ELR (cell line): ENCODE measurements at regions not wholly inside any gene's neighbourhood (a gene's known extent, or its start where the extent isn't known, plus 50 kb on each side); places are given as distances from the start of the nearest gene placed in this dataset.

Source experiments
- DNase-seq: peaks from one replicate; pipeline ENCODE4 v3.0.0-alpha.2; 2015; ENCODE audit warnings: low read depth

GRCh38 chr2:237171396-237171795 lies 85.7 kb downstream of the COPS8 start:
- peak; percentile 93 for DNase-seq

DNA sequence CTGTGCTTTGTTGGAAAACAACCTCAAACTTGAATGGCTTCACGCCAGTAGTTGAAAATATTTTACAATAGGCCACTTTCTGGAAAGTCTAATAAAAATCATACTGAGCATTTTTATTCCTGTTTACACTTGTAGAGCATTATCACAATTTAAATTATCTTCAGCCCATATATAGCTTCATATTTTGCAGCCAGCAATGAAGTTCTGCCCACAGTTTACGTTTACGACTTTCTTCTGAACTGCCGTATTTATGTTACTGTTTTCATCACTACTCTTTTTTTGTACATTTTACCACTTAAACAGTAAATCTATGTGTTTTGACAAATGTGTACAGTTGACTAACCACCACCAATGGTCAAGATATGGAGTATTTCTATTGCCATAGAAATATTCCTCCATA lies 86.2 kb downstream of the COPS8 start:
- DNase-seq: no peak

- no peak for DNase-seq
Measured at GRCh38 chr2:237177052-237177451, 91.4 kb downstream of the COPS8 start.

- no peak for DNase-seq
Measured at GRCh38 chr2:237177986-237178385, 92.3 kb downstream of the COPS8 start.

DNA sequence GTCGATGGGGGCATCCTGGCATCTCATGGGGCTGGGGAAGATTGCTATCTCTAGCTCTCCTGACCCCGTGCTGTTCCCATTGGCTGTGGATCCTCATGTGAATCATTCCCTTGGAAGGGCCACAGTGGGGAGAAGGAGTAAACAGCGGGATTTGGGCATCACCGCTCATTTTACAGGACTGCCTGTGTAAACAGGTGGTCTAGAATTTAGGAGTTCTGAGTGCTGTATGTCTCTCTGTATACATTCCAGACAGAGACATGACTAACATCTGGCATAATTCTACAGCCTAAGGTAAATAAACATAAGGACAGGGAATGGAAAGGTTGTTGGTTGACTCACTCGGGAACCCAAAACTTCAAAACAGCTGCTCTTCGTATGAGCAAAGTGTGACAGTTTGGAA lies 92.7 kb downstream of the COPS8 start:
- peak; percentile 93 for DNase-seq

DNA sequence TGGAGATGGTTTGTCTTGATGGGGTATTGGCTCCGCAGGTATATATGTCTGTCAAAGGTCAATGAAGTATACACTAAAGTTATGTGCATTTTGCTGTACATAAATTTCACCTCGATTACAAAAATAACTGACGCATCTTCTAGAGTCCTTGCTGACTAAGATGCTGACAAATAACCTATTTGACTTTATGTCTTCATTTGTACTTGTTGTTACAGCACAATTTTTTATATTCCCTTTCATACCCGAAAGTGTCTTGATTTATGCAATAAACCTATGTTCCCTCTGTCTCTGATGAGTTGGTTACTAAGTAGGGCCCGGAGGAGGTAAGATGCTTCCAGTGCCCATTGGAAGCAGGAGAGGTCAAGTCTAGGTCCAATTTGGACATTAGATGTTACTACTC lies 93.5 kb downstream of the COPS8 start:
- no peak for DNase-seq

GRCh38 chr2:237180187-237180586 lies 94.5 kb downstream of the COPS8 start:
- DNase-seq: no peak

GRCh38 chr2:237180987-237181386 lies 95.3 kb downstream of the COPS8 start:
- peak; percentile 13 for DNase-seq

DNA sequence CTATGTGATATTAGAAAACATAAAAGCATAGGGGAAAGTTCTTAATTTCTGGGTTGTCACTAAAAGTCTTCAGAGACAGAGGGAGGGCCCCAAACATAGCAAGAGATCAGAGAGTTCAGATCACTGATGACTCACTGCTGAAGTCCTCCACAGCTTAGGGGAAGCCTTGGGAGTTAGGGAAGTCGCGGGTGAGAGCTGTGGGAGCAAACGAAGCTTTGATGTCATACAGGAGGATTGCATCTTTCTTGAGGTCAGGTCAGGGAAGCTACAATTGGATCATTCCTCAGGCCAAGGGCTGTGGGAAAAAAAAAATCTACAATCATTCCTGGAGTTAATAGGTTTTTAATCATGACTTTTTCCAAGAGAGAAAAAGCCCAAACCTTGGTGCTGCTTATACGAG lies 96.2 kb downstream of the COPS8 start:
- peak; percentile 94 for DNase-seq

DNA sequence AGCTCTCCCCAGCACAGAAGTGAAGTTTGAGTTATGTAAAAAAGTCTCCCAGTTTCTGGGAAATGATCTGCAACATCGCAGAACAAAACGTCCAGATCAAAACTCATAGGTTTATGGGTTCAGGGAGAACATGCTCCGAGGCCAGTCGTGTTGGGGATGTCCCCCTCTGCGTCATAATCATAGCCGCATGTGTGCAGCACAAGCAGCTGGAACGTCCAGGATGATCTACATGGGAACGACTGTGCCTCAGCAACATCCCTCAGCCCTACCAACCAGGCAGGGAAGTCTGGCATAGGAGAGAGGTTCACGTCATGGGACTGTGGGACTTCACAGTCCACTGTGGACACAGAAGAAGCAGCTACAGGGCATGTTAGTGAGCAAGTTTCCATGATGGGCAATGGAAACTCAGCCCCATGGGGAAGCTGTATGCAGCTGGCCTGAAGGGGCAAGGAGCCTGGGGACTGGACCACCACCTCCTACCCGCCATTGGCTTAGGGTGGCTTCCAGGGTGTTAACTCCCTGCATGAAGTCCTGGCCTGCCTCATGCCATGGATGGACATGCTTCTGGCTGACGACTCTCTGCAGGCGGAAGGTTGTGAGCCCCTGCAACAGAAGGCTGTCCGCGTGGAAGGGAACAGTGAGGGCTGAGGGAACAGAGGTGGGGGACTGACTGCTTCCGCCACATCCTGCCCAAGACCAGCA lies 96.9 kb downstream of the COPS8 start:
- DNase-seq: peak; percentile 63

- peak; percentile 98 for DNase-seq
Measured at GRCh38 chr2:237184192-237184918, 98.7 kb downstream of the COPS8 start.

DNA sequence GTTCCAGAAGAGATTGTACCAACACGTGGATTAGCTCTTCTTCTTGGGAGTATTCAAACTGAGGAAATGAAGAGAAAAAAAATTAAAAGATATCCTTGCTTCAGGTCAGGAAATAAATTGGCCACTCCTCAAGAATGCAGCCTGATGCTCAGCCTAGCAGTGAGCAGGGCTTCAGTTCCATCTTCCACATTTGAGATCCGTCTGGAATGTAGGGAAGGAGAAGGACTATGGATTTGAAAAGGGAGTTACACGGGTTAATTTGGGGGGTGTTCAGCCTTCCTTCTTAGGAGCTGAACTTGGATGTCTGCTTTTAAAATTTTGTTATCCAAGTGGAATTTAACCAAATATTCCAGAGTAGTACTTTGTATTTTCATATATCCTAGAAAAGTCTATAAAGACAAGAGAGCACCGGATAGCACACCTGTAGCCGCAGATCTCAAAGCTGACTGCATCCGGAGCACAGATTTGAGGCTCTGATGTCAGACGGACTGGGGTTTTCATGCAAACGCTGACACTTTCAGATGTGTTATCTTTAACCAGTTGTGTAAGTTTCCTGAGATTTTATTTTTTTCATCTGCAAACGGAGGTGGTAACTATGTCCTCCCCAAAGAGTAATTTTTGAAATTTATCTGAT lies 99.3 kb downstream of the COPS8 start:
- DNase-seq: no peak

DNA sequence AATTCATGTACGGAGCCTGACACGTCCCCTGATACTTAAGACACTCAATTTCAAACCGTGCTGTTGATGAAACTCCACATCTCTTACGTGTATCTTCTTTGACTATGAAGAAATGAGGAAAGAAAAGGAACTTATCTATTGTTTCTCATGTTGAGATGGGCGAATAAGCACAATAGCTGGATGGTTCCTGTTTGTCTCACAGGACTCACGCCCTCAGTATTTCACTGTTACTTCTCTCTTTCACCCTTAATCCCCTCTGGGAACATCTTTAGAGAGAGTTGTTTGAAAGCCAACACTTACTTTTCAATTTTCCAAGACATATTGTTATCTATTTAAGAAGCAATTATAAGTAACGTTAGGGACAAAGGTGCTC lies 99.8 kb downstream of the COPS8 start:
- no peak for DNase-seq

DNA sequence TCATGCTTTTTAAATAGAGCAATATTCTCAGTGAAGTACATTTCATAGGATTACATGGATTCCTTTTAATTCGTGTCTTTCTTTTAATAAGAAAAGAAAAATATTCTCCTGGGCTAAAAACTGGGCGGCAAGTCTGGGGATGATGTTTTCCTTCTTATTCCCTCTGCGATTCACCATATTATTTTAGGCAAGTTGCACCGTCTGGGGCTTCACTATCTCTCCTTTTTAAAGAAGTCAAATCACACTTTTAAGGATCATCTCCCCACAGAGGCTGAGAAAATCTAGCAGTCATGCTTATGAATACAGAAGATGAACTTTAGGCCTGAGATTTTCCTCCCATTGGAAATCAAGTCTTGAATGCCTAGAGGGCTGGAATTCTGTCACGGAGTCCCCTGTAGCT lies 104.1 kb downstream of the COPS8 start:
- DNase-seq: no peak

- no peak for DNase-seq
Measured at GRCh38 chr2:237190966-237191713, 105.5 kb downstream of the COPS8 start.

DNA sequence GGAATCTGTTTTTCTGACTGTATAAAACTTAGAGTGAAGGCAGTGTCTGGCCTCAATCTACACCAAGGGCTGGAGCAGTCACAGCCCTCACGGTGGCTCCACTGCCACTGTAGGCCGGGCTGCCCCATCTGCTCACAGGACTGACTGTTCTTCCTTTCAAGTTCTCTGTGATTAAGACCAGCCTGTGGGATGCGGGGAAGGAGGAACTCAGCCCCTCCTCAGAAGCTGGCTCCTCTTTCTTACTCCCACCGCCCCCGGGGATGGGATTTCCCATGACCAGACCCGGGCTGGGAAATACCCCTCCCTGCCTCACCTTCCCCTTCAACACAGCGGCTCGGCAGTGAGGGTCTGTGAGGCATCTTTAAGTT lies 106.0 kb downstream of the COPS8 start:
- no peak for DNase-seq

DNA sequence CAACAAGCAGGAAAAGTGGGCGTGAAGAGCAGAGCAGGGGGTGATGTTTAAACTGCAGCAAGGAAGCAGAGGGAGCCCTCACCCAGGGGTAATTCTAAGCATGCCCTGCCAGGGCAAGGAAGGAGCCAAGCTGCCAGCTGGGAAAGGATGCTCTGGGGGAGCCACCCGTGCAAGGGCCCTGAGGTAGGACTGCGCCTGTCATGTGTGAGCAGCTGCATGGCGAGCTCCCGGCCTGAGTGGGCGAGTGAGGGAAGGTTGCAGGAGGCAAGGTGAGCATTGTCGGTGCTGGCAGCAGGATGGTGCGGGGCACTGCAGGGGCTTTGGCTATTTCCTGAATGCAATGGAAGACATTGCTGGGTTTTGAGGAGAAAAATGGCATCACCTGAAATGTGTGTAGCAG lies 107.2 kb downstream of the COPS8 start:
- DNase-seq: no peak

DNA sequence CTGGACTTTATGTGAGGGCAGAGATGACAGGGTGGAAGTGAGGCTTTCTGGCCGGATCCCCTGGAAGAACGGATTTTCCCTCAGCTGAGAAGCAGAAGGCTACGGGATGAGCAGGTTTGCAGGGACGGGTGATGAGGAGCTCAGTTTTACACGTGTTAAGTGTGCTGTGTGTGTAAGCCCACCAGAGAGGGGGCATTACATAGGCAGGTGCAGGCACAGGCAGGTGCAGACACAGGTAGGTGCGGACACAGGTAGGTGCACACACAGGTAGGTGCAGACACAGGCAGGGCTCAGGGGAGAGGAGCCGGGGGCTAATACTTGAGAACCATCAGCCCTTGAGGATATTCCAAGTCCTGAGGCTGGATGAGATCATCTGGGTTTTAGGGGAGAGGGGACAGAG lies 107.7 kb downstream of the COPS8 start:
- DNase-seq: no peak

- DNase-seq: no peak
Measured at GRCh38 chr2:237194081-237194480, 108.4 kb downstream of the COPS8 start.

GRCh38 chr2:237194906-237195305 lies 109.2 kb downstream of the COPS8 start:
- no peak for DNase-seq

DNA sequence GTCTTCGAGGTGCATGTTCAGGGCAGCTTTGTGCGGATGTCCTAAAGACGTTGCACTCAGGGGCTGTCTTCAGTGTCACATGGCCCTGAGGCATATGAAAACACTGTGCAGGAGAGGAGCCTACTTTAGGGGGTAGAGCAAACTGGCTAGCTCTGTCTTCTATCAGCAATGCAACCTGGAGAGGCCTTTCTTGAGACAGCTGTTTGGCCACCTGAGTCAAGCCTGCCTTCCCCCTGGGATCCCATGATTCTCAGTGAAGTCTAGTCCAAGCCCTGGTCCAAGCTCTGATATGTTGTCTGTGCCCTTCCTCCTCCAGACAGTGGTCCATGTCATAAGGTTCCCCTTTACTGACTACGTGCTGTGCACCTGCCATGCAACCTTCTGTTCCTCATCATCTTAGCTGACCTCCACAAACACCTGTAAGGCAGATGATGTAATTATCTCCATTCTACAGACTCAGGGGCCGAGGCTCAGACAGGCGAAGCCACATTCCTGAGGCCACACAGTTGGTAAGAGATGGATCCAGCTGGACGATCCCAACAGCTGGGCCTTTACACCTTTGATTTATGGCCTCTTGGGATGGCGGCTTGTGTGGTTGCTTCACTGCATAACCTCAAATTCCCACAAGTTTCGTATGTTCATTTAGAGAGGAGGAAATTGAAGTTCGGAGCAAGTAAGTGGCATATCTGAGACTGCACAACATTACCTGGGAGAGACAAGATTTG lies 109.9 kb downstream of the COPS8 start:
- no peak for DNase-seq

GRCh38 chr2:237196409-237196808 lies 110.7 kb downstream of the COPS8 start:
- DNase-seq: no peak
